IMR-90 (cell line): ENCODE measurements at regions not wholly inside any gene's neighbourhood (a gene's known extent, or its start where the extent isn't known, plus 50 kb on each side); places are given as distances from the start of the nearest gene placed in this dataset.

Experiments used
- CTCF ChIP-seq: conservative IDR thresholded peaks from 2 replicates; pipeline ENCODE4 v1.5.1; 2012; ENCODE audit warnings: mild to moderate bottlenecking, low read depth, low read length, improper control_type of control experiment
- MAFK ChIP-seq: IDR thresholded peaks from 2 replicates; pipeline ENCODE4 v1.6.1; 2012; ENCODE audit warnings: low read depth, low read length, improper control_type of control experiment
- MAZ ChIP-seq: IDR thresholded peaks from 2 replicates; pipeline ENCODE4 v1.6.1; 2012; ENCODE audit warnings: low read depth, mild to moderate bottlenecking, low read length, improper control_type of control experiment, moderate library complexity, borderline replicate concordance
- POLR2A ChIP-seq: IDR thresholded peaks from 2 replicates; pipeline ENCODE4 v1.6.1; 2012; ENCODE audit warnings: mild to moderate bottlenecking, low read depth, low read length
- RCOR1 ChIP-seq: IDR thresholded peaks from 2 replicates; pipeline ENCODE4 v1.6.1; 2012; ENCODE audit warnings: mild to moderate bottlenecking, low read length, improper control_type of control experiment; ENCODE audit not compliant: insufficient replicate concordance
- SMC3 ChIP-seq: fragments of 150-350 bp; IDR thresholded peaks from 2 replicates; pipeline ENCODE4 v1.6.1; 2016; ENCODE audit warnings: low read depth, mild to moderate bottlenecking, antibody characterized with exemption, low read length, moderate library complexity

GRCh38 chr18:37666991-37667390 is 101.4 kb upstream of the CELF4 start:
- TF ChIP-seq CTCF (no peak), POLR2A (no peak), MAFK (no peak), RCOR1 (no peak), MAZ (no peak), SMC3 (no peak)
